GM18861 (cell line): ENCODE measurements at regions not wholly inside any gene's neighbourhood (a gene's known extent, or its start where the extent isn't known, plus 50 kb on each side); places are given as distances from the start of the nearest gene placed in this dataset.
"Not testable (repeated sequence)": the region's sequence is repeated elsewhere in the genome, so short reads cannot be mapped to it uniquely, and the experiment has no call there.

ENCODE experiments used
- ATAC-seq: cut with Tn5 transposase; IDR thresholded peaks from one replicate; pipeline ENCODE4 v1.9.1; 2021; ENCODE audit not compliant: unreplicated experiment

GRCh38 chr7:91565499-91566401, 301.5 kb downstream of the FZD1 start:
- ATAC-seq, result no peak

GRCh38 chr7:91566402-91566732, 302.1 kb downstream of the FZD1 start:
- ATAC-seq, result no peak

- no peak for ATAC-seq
Measured at GRCh38 chr7:91567081-91568012, 303.1 kb downstream of the FZD1 start.

GRCh38 chr7:91568138-91568537, 303.9 kb downstream of the FZD1 start:
- ATAC-seq, result no peak

GRCh38 chr7:91569728-91570457, 305.7 kb downstream of the FZD1 start:
- ATAC-seq, result no peak

GRCh38 chr7:91570560-91570959, 306.3 kb downstream of the FZD1 start:
- no peak for ATAC-seq

- no peak for ATAC-seq
Measured at GRCh38 chr7:91571601-91572000, 307.4 kb downstream of the FZD1 start.

GRCh38 chr7:91573405-91573804, 307.1 kb downstream of the MTERF1 start:
- ATAC-seq, result no peak

- ATAC-seq, result not testable (repeated sequence)
Measured at GRCh38 chr7:91576459-91576858, 304.0 kb downstream of the MTERF1 start.

- no peak for ATAC-seq
Measured at GRCh38 chr7:91579837-91580236, 300.7 kb downstream of the MTERF1 start.

GRCh38 chr7:91582799-91583477, 297.6 kb downstream of the MTERF1 start:
- no peak for ATAC-seq

- ATAC-seq, result no peak
Measured at GRCh38 chr7:91596287-91596686, 284.2 kb downstream of the MTERF1 start.

GRCh38 chr7:91598791-91599190, 281.7 kb downstream of the MTERF1 start:
- no peak for ATAC-seq

- no peak for ATAC-seq
Measured at GRCh38 chr7:91600112-91600511, 280.4 kb downstream of the MTERF1 start.

GRCh38 chr7:91603707-91604106, 276.8 kb downstream of the MTERF1 start:
- no peak for ATAC-seq

- no peak for ATAC-seq
Measured at GRCh38 chr7:91608606-91609005, 271.9 kb downstream of the MTERF1 start.

GRCh38 chr7:91609525-91609924, 271.0 kb downstream of the MTERF1 start:
- ATAC-seq, result no peak

GRCh38 chr7:91614431-91614830, 266.1 kb downstream of the MTERF1 start:
- no peak for ATAC-seq

- no peak for ATAC-seq
Measured at GRCh38 chr7:91618776-91619765, 261.4 kb downstream of the MTERF1 start.
